HG02885 (cell line): ENCODE measurements at regions not wholly inside any gene's neighbourhood (a gene's known extent, or its start where the extent isn't known, plus 50 kb on each side); places are given as distances from the start of the nearest gene placed in this dataset.
"Not testable (repeated sequence)": the region's sequence is repeated elsewhere in the genome, so short reads cannot be mapped to it uniquely, and the experiment has no call there.

Experiments used
- ATAC-seq: cut with Tn5 transposase; IDR thresholded peaks from one replicate; pipeline ENCODE4 v1.9.1; 2021; ENCODE audit warnings: mild to moderate bottlenecking; ENCODE audit not compliant: unreplicated experiment, poor library complexity

- no peak for ATAC-seq
Measured at GRCh38 chrX:140088438-140088837, 123.1 kb upstream of the CXorf66 start.

GRCh38 chrX:140087875-140088274 lies 122.6 kb upstream of the CXorf66 start:
- ATAC-seq: peak; percentile 39

GRCh38 chrX:140086691-140087090 lies 121.4 kb upstream of the CXorf66 start:
- ATAC-seq: no peak

- not testable (repeated sequence) for ATAC-seq
Measured at GRCh38 chrX:140074851-140075250, 109.5 kb upstream of the CXorf66 start.

GRCh38 chrX:140071037-140071436 lies 105.7 kb upstream of the CXorf66 start:
- no peak for ATAC-seq

GRCh38 chrX:140065961-140066662 lies 100.8 kb upstream of the CXorf66 start:
- ATAC-seq: no peak

GRCh38 chrX:140064993-140065392 lies 99.7 kb upstream of the CXorf66 start:
- no peak for ATAC-seq

- peak; percentile 98 for ATAC-seq
Measured at GRCh38 chrX:140057001-140057411, 91.7 kb upstream of the CXorf66 start.

- no peak for ATAC-seq
Measured at GRCh38 chrX:140053846-140054245, 88.5 kb upstream of the CXorf66 start.

GRCh38 chrX:140050906-140051305 lies 85.6 kb upstream of the CXorf66 start:
- ATAC-seq: no peak

GRCh38 chrX:140040386-140040785 lies 75.1 kb upstream of the CXorf66 start:
- no peak for ATAC-seq

GRCh38 chrX:140038842-140039241 lies 73.5 kb upstream of the CXorf66 start:
- no peak for ATAC-seq

- ATAC-seq: no peak
Measured at GRCh38 chrX:140034916-140035315, 69.6 kb upstream of the CXorf66 start.

- no peak for ATAC-seq
Measured at GRCh38 chrX:140022482-140022881, 57.2 kb upstream of the CXorf66 start.

- ATAC-seq: not testable (repeated sequence)
Measured at GRCh38 chrX:140019134-140019533, 53.8 kb upstream of the CXorf66 start.
